C1 segment of cervical spinal cord (tissue), 14 donors: ENCODE measurements at regions not wholly inside any gene's neighbourhood (a gene's known extent, or its start where the extent isn't known, plus 50 kb on each side); places are given as distances from the start of the nearest gene placed in this dataset.
"Not testable (repeated sequence)": the region's sequence is repeated elsewhere in the genome, so short reads cannot be mapped to it uniquely, and the experiment has no call there.

Source experiments
- DNase-seq, 14 donors: peaks; one replicate each; lab custom pipeline; 2025; lab: John Stamatoyannopoulos, UW

DNA sequence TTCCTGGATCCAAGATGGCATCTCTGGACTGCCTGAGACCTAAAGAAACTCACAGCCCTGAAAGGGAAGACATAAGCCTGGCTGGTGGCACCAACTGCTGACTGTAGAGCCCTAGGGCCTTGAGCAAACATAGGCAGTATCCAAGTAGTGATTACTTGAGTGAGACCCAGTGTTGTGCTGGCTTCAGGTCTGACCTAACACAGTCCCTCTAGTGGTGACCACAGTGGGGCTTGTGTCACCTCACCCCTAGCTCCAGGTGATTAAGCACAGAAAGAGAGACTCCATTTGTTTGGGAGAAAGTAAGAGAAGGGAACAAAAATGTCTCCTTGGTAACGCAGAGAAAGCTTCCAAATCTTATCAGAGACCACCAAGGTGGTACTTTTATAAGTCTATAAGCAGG lies 496.3 kb upstream of the HTR2C start:
- DNase-seq: no peak

DNA sequence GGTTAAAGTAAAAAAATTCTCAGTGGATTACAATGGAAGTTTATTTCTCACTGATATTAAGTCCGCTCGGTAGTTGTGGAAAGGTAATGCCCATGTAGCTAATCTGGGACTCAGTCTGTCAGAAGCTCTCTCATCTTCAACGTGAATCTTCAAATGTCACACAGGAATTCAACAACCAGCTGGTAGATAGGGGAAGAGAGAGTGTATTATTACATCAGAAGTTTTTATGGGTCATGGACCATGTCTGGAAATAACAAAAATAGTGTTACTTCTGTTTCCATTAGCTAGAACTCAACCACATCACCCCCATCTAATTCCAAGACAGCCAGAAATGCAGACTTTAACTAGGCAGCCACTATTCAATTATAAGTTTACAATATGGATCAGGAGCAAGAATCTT lies 506.1 kb upstream of the HTR2C start:
- no peak for DNase-seq

DNA sequence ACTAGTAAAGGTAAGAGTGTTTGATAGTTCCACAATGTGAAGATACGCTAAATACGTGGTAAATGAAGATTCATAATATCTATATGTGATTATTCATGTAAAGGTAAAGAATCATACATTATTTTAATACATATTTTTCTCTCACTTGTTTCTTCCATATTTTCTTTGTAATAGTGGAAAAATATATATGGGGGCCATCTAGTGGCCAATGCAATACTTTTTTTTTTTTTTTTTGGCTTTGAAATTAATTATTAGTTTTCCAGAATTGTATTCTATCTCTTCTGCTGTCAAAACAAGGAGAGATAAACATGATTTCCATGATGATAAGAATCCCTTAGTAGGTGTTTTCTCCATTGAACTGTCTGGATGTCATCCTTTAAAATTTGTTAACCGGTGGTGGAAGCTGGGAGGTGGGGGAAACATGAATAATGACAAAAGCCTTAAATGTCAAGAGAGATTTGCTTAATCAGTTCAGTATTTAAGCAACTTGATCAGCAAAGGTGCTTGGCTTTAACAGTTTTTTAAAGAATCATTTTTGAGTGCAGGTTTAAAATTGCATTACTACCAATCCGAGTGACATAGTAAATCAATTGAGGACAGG lies 508.7 kb upstream of the HTR2C start:
- DNase-seq: no peak

DNA sequence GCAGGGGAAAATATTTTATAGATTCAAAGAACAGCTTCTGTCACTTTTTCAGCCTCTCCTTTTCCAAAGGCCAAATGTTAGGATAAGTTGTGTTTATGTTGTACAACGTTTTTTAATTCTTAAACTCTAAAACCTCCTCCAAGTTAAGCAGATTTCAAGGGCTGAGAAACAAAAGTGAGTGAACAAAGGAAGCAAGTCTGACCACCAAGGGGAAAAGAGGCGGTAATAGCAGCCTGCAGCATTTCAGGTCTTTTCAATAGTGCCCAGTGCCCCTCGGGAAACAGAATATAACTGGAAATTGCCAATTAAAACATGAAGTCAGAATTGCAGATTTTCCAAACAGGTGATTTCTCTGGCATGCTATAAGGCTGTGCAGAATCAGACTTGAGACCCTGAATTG lies 510.0 kb upstream of the HTR2C start:
- DNase-seq: no peak

DNA sequence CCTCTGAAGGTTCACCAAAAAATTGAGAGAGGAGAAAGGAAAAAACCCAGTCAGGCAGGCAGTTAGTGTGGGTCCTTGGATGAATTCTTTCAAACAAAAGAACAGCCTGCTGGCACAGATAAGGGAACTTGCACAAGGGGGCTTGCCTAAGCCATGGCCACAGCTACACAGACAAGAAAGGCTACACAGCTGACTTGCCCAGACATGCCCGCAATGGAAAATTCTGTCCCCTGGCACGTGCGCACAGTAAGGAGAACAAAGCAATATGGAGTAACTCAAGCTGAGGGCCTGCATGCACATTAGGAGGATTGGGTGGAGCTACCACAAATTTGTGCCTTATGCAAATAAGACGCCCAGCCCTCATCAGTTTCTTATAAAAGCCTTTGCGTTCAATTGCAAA lies 512.5 kb upstream of the HTR2C start:
- DNase-seq: no peak

DNA sequence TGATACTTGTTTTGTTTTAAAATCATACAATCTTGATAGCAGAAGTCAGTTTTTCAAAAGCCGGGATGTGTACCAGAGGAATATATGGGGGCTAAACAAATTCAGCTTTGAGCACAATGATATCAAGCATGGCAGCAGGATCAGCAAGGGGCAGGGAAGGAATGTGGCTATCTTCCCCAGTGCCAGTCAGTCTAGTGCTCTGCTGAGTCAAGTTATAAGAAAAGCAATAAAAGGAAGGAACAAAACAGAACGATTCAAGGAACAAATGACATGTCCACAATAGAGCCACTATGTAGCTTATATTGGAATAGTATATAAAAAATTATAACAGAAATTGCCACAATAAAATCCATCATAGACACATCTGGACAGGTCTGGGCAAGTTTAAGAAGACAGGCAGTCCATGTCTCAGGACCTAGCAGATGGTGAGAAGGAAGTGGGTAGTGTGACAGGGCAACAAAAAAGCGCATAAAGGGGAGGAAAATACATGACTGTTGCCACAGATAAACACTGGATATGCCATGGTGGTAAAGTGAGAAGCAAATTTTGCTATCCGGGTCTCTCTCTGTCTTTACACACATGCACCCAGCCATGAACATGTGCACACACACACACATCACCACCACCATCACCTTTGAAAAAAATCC lies 518.2 kb upstream of the HTR2C start:
- no peak for DNase-seq

DNA sequence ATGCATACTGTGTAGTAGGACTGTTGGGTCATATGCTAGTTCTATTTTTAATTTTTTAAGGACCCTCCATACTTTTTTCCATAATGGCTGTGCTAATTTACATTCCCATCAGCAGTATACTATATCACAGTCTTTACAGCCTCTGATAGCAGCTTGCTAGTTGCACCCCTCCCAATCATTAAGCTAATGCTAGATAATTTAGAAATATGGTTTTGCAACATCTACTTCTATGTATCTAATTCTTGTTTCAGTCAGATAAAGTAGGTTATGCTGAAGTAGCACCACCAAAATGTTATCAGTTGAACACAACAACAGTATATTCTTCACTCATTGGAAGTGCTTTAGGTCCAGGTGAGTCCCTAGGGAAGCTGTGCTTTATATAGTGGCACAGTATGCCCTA lies 522.7 kb upstream of the HTR2C start:
- no peak for DNase-seq

DNA sequence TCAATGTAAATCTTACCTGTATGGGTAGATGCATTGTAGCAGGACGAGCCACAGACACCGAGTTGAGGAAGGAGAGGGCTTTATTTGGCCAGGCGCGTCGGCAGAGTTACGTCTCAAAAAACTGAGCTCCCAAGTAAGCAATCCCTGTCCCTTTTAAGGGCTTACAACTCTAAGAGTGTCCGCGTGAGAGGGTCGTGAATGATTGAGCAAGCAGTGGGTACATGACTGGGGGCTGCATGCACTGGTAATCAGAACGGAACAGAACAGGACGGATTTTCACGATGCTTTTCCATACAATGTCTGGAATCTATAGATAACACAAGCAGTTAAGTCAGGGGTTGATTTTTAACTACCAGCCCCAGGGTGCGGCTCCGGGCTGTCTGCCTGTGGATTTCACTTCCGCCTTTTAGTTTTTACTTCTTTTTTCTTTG lies 524.9 kb upstream of the HTR2C start:
- no peak for DNase-seq

DNA sequence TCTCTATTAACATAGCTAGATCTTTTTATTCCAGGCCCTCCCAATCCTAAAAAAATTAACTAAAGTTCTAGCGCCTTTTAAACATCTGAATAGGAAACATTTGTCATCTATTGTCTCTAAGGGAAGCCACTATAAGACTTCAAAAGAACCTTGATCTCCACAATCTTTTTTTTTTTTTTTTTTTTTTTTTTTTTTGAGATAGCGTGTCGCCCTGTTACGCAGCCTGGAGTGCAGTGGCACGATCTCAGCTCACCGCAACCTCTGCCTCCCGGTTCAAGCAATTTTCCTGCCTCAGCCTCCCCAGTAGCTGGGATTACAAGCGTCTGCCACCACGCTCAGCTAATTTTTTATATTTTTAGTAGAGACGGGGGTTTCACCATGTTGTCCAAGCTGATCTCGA lies 526.5 kb upstream of the HTR2C start:
- not testable (repeated sequence) for DNase-seq

DNA sequence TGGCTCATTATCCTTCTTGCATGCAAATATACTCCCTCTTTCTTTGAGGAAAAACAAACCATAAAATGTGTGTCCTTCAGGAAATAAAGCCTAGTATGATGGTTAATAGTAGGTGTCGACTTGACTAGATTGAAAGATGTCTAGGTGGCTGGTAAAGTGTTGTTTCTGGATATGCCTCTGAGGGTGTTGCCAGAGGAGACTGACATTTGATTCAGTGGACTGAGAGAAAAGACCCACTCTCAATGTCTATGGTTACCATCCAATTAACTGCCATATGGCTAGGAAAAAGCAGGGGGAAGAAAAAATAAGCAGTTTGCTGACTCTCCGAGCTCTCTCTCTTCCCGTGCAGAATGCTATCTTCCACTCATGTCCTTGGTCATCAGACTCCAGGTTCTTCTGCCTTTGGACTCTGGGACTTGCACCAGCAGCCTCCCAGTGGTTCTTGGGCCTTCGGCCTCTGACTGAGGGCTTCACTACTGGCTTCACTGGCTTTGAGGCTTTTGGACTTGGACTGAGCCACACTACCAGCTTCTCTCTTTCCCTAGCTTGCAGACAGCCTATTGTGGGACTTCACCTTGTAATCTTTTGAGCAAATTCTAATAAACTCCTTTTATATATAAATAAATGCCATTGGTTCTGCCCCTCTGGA lies 532.1 kb upstream of the HTR2C start:
- DNase-seq: no peak

DNA sequence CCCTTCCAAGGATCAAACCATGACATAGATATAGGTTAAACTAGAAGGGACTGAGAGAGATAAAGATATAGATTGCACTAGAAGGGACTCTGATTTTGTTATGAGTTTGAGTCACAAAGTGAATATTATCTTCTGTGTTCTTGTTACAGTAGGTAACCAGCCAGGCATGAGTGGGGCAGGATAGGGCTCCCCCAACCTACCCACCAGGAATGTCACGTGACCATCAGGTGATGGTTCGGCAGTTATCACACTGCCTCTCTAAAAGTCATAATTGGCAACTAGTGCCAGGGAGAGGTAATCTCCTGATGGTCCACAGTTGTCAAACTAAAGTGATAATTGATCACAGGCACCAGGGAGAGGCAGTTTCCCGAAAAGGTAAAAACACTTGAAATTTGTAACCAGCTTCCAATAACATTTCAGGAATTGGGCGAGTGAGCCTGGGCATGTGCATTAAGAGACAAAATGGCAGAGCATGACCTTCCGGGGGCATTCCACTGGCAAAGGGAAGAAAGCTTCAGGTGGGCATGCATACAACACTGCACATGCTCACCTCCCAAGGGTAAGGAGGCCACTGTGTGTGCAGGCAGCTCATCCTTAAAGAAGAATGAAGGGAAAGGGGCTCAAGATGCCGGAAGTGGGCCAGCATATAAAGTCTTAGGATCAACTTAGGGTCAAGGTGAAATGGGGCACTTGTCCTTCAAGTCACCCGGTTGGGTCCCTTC lies 533.6 kb upstream of the HTR2C start:
- DNase-seq: no peak

DNA sequence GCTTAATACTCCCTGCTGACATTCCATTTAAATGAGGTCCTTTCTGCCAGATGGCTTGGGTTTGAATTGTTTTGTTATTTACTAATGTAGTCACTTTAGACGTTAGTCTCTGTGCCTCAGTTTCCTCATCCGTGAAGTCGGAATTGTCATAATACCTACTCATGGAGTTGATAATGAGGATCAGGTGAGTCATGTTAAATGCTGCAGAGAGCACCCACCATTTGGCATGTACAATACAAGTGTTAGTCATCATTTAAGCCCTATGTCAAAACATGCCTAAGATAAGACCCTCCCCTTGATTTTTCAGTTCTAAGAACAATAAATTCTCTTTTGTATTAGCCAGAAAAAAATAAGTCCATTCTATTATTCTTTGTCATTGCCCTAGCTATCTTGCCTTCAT lies 534.8 kb upstream of the HTR2C start:
- DNase-seq: no peak

DNA sequence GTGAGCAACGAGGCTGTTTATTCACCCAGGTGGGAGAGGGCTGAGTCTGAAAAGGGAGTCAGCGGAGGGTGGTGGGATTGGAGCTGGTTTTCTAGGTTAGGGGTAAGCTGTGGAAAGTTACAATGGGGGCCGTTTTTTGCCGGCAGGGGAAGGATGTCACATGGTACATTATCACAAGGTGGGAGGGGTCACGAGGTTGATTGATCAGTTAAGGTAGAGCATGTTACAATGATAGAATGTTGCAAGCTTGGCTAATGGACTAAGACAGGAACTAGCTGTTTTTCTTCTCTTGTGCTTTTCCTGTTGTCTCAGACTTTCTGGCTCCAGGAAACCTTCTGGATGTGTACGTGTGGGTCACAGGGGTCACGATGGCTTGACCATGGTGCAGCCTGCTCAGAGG lies 536.3 kb upstream of the HTR2C start:
- no peak for DNase-seq

DNA sequence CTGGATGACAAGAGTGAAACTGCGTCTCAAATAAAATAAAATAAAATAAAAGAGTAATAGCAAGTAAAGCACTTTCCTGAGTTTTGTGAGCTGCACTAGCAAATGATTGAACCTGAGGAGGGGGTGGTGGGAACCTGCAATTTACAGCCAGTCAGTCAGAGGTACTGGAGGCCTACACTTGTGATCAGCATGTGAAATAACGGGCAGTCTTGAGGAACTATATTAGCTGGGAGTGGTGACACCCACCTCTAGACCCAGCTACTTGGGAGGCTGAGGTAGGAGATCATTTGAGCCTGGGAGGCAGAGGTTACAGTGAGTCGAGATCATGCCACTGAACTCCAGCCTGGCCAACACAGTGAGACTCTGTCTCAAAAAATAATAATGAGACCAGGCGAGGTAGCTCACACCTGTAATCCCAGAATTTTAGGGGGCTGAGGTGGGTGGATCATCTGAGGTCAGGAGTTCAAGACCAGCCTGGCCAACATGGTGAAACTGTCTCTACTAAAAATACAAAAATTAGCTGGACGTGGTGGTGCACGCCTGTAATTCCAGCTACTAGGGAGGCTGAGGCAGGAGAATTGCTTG lies 537.1 kb upstream of the HTR2C start:
- DNase-seq: no peak

DNA sequence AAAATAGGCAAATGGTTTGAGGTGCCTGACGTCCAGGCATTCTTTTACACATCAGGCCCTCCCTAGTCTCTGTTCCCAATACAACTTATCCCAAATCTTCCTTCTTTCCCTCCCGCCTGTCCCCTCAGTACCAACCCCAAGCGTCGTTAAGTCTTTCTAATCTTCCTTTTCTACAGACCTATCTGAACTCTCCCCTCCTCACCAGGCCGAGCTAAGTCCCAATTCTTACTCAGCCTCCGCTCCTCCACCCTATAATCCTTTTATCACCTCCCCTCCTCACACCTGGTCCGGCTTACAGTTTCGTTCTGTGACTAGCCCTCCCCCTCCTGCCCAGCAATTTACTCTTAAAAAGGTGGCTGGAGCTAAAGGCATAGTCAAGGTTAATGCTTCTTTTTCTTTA lies 542.4 kb upstream of the HTR2C start:
- not testable (repeated sequence) for DNase-seq

DNA sequence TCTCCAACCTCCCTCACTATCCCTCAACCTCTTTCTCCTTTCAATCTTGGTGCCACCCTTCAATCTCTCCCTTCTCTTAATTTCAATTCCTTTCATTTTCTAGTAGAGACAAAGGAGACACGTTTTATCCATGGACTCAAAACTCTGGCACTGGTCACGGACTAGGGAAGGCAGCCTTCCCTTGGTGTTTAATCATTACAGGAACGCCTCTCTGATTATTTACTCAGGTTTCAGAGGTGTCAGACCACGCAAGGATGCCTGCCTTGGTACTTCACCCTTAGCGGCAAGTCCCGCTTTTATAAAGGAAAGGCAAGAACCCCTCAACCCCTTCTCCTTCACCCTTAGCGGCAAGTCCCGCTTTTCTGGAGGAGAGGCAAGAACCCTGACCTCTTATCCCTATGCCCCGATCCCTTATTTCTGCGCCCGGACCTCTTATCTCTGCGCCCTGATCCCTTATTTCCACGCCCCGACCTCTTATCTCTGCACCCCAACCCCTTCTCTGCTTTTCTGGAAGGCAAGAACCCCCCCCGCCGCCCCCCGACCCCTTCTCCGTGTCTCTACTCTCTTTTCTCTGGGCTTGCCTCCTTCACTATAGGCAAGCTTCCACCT lies 543.1 kb upstream of the HTR2C start:
- DNase-seq: not testable (repeated sequence)

DNA sequence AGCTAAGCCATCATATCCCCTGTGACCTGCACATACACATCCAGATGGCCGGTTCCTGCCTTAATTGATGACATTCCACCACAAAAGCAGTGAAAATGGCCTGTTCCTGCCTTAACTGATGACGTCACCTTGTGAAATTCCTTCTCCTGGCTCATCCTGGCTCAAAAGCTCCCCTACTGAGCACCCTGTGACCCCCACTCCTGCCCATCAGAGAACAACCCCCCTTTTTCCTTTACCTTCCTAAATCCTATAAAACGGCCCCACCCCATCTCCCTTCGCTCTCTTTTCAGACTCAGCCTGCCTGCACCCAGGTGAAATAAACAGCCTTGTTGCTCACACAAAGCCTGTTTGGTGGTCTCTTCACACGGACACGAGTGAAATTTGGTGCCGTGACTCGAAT lies 543.8 kb upstream of the HTR2C start:
- DNase-seq: not testable (repeated sequence)

DNA sequence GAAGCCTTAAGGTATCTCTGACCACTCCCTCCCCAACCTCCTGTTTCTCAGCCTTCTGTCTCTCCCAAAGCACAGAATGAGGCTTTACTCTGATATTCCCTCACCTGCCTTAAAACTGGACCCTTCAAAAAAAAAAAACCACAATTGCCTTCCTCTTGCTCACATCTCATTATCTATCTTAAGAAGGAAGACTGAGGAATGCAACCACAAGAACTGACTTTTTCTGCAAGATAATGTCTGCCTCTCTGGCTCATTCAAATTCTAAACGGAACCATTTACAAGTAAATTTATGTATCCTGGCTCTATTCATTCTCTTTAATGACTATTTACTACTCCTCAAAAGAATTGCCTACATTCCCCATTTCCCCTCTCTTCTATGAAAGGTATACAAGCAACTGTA lies 545.5 kb upstream of the HTR2C start:
- no peak for DNase-seq

DNA sequence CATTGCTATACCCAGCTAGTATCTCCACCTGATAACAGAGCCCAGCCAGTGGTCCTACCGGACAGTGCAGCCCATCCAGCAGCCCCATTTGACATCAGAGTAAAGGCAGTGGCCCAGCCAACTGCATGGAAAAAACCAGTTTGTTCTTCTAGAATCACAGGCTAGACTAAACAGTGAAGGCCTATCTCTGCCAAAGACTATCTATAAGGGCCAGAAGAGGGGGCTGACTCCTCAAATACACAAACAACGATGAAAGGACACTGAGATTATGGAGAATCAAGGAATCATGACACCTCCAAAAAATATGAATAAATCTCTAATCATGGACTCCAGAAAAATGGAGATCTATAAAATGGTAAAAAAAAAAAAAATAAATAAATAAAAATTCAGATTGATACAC lies 546.4 kb upstream of the HTR2C start:
- no peak for DNase-seq

DNA sequence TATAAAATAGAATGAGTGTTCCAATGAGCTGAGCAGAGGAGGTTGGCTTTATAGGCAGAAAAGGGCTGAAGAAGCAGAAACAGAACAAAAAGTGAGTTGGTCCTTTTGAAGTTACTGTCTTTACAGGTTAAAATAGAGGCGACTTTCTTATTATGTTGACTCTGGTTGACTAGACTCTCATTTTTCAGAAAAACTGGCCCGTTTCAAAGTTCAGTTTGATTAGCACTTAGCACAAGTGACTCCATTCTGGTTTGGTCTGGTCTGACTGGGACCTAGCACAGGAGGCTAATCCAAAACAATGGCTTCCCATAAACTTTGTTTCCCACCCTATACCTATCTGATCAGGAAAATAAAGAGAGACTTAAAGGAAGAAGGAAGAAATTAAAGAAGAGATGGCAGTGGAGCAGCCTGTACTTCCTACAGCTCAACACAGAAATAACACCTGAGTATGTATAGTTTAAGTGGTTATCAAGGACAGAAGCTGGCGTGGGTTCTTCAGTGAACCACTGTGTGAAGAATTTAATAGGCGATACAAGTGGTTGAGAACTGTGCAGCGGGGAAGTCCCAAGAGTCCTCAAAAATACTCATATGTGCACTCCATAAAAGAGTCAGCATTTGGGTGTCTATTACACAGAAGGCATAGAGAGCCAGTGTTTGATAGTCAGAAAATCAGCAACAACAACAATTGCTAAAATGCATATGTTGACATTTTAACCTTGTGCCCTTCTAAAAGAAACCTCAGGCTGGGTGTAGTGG lies 554.8 kb upstream of the HTR2C start:
- DNase-seq: no peak

DNA sequence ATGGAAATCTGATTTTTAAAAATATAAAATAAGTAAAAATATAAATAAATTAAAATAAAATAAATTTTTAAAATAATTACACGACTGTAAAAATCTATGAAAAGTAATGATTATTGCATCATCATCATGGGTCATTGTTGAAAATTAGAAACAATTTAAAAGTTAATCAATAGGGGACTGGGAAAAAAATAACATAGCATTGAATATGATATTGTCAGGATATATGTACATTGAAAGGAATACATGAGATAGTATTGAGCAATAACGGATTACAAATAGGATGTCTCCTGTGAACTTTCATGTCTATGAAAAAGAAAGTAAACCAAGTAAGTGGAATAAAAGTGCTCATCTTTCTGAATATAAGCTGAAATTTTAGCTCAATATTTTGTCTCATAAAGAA lies 566.8 kb upstream of the HTR2C start:
- DNase-seq: no peak
